ENCODE measurements at regions not wholly inside any gene's neighbourhood (a gene's known extent, or its start where the extent isn't known, plus 50 kb on each side); places are given as distances from the start of the nearest gene placed in this dataset.

DNA sequence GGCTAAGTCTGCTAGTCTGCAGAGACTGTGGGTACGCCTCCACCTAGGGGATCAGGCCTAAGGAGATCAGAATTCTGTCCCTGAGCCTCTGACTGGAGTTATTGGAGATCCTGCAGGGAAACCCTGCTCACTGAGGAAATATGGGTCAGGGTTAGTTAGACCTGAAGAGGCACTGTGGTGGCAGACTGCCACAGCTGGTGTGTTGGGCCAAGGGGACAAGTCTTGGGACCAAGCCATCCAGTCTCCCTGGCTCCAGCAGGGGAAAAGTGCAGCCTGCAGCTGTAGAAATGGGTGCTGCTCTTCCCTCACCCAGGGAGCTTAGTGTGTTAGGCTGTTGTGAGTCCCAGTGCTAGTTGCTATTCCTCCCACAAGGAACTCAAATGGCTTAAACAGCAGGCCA is 334.8 kb upstream of the LARGE1 start:
- Histone ChIP-seq H3K27ac (no peak overlapping the region), H2AFZ (no peak overlapping the region), H3K27me3 (replicated peaks; ENCODE audit: insufficient read depth) (no peaks in the 10 kb centered on the region), H3K36me3 (ENCODE audit: low read depth) (no peaks in the 10 kb centered on the region), H3K79me2 (ENCODE audit: insufficient read depth) (no peaks in the 10 kb centered on the region), H4K20me1 (ENCODE audit: insufficient read depth) (no peaks in the 10 kb centered on the region), H3K9ac (no peak overlapping the region), H3F3A (ENCODE audit: insufficient read depth) (no peaks in the 10 kb centered on the region), H3K9me3 (ENCODE audit: low read depth) (no peaks in the 10 kb centered on the region), H3K4me2 (ENCODE audit: unreplicated experiment) (no peak overlapping the region), H3K4me3 (no peak overlapping the region), H3K9me2 (ENCODE audit: insufficient read depth) (no peaks in the 10 kb centered on the region), H3K4me1 (ENCODE audit: insufficient read depth) (no peaks in the 10 kb centered on the region)
- in situ Hi-C loops (cut with MboI), result no loop called here
- DNase-seq, result no peak
- no peak for TF ChIP-seq EZH2phosphoT487 (IDR thresholded peaks at IDR 0.05; ENCODE audit: insufficient read depth, low read depth)
- no peak for TF ChIP-seq EZH2 (IDR thresholded peaks at IDR 0.05; ENCODE audit: insufficient read depth, poor library complexity, severe bottlenecking)
- 8 to 83% methylated on average over 1 of the region's 1 CpG for WGBS, 2 experiments (ENCODE audit: low coverage in 1 of 2, low lambda C conversion rate in 2 of 2, missing lambda C conversion rate in 2 of 2)

GRCh38 chr22:34278121-34278520 is 357.8 kb upstream of the LARGE1 start:
- H4K20me1 ChIP-seq (ENCODE audit: insufficient read depth), result no peaks in the 10 kb centered on the region
- H3K79me2 ChIP-seq (ENCODE audit: insufficient read depth), result no peaks in the 10 kb centered on the region
- H2AFZ ChIP-seq, result no peak overlapping the region
- no peak overlapping the region for H3K4me2 ChIP-seq (ENCODE audit: unreplicated experiment)
- no peak for DNase-seq
- no peaks in the 10 kb centered on the region for H3K4me1 ChIP-seq (ENCODE audit: insufficient read depth)
- no peaks in the 10 kb centered on the region for H3K27me3 ChIP-seq (replicated peaks; ENCODE audit: insufficient read depth)
- H3K4me3 ChIP-seq, result no peak overlapping the region
- WGBS, 2 experiments (ENCODE audit: low coverage in 1 of 2, low lambda C conversion rate in 2 of 2, missing lambda C conversion rate in 2 of 2), result 21 to 39% methylated on average over 1 of the region's 1 CpG
- TF ChIP-seq EZH2phosphoT487 (IDR thresholded peaks at IDR 0.05; ENCODE audit: insufficient read depth, low read depth) (no peak), EZH2 (IDR thresholded peaks at IDR 0.05; ENCODE audit: insufficient read depth, poor library complexity, severe bottlenecking) (no peak)
- no peaks in the 10 kb centered on the region for H3K9me2 ChIP-seq (ENCODE audit: insufficient read depth)
- no peaks in the 10 kb centered on the region for H3K36me3 ChIP-seq (ENCODE audit: low read depth)
- no peaks in the 10 kb centered on the region for H3F3A ChIP-seq (ENCODE audit: insufficient read depth)
- in situ Hi-C loops (cut with MboI), result no loop called here
- no peak overlapping the region for H3K27ac ChIP-seq
- no peaks in the 10 kb centered on the region for H3K9me3 ChIP-seq (ENCODE audit: low read depth)
- no peak overlapping the region for H3K9ac ChIP-seq

- Histone ChIP-seq H3K9me2 (ENCODE audit: insufficient read depth) (no peaks in the 10 kb centered on the region), H2AFZ (no peak overlapping the region), H3K4me2 (ENCODE audit: unreplicated experiment) (no peak overlapping the region), H3K9me3 (ENCODE audit: low read depth) (no peaks in the 10 kb centered on the region), H3K36me3 (ENCODE audit: low read depth) (no peaks in the 10 kb centered on the region), H3K27me3 (replicated peaks; ENCODE audit: insufficient read depth) (no peaks in the 10 kb centered on the region), H3K9ac (no peak overlapping the region), H3K27ac (no peak overlapping the region), H3K4me3 (no peak overlapping the region), H3K79me2 (ENCODE audit: insufficient read depth) (no peaks in the 10 kb centered on the region), H4K20me1 (ENCODE audit: insufficient read depth) (no peaks in the 10 kb centered on the region), H3F3A (ENCODE audit: insufficient read depth) (no peaks in the 10 kb centered on the region), H3K4me1 (ENCODE audit: insufficient read depth) (no peaks in the 10 kb centered on the region)
- 4 to 8% methylated on average over 3 of the region's 3 CpGs for WGBS, 2 experiments (ENCODE audit: low coverage in 1 of 2, low lambda C conversion rate in 2 of 2, missing lambda C conversion rate in 2 of 2)
- in situ Hi-C loops (cut with MboI), result no loop called here
- TF ChIP-seq EZH2 (IDR thresholded peaks at IDR 0.05; ENCODE audit: insufficient read depth, poor library complexity, severe bottlenecking) (no peak), EZH2phosphoT487 (IDR thresholded peaks at IDR 0.05; ENCODE audit: insufficient read depth, low read depth) (no peak)
- DNase-seq, result no peak
Observed at GRCh38 chr22:34281738-34282137, 361.5 kb upstream of the LARGE1 start.

DNA sequence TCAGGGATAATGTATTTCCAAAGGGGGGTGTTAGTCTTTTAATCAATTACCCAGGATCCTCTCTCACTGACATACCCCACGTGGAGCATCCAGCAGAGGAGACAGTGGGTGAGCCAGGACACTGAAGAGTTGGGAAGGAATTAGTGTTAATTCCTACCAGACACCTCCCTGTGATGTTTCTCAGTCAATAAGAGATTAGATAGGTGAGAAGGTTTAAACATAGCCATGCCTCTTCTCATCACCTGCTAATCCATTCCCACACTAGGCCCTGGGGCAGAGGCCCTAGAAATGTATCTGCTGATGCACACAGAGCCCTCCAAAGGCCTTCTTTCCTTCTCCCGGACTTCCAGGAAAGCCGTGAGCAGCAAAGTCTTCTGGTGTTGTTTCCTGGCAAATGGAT is 363.6 kb upstream of the LARGE1 start:
- in situ Hi-C loops (cut with MboI), result no loop called here
- Histone ChIP-seq H3F3A (ENCODE audit: insufficient read depth) (no peaks in the 10 kb centered on the region), H3K9me3 (ENCODE audit: low read depth) (no peaks in the 10 kb centered on the region), H4K20me1 (ENCODE audit: insufficient read depth) (no peaks in the 10 kb centered on the region), H3K27ac (no peak overlapping the region), H3K4me2 (ENCODE audit: unreplicated experiment) (no peak overlapping the region), H3K4me3 (no peak overlapping the region), H3K79me2 (ENCODE audit: insufficient read depth) (no peaks in the 10 kb centered on the region), H3K9ac (no peak overlapping the region), H3K4me1 (ENCODE audit: insufficient read depth) (no peaks in the 10 kb centered on the region), H3K27me3 (replicated peaks; ENCODE audit: insufficient read depth) (no peaks in the 10 kb centered on the region), H3K9me2 (ENCODE audit: insufficient read depth) (no peaks in the 10 kb centered on the region), H2AFZ (no peak overlapping the region), H3K36me3 (ENCODE audit: low read depth) (no peaks in the 10 kb centered on the region)
- 14 to 22% methylated on average over 3 of the region's 3 CpGs for WGBS, 2 experiments (ENCODE audit: low coverage in 1 of 2, low lambda C conversion rate in 2 of 2, missing lambda C conversion rate in 2 of 2)
- DNase-seq, result no peak
- no peak for TF ChIP-seq EZH2phosphoT487 (IDR thresholded peaks at IDR 0.05; ENCODE audit: insufficient read depth, low read depth)
- no peak for TF ChIP-seq EZH2 (IDR thresholded peaks at IDR 0.05; ENCODE audit: insufficient read depth, poor library complexity, severe bottlenecking)

DNA sequence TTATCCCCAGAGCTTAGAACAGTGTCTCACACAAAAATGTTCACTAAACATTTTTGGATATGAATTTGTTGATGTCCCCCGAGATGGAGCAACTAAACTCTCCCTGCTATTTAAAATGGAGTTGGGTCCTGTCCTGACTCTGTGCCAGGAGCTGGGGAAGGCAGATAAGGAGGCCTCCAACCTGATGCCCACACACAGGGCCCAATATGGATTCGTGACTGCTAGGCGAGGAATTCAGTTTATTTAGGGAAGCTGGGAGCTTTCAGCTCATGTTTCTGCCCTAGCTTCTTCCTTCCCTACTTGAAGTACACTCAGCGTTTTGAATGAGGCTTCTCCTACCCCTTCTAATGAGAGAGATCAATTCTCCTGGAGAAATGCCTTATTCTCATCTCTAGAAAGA is 373.0 kb upstream of the LARGE1 start:
- no peaks in the 10 kb centered on the region for H3K9me2 ChIP-seq (ENCODE audit: insufficient read depth)
- WGBS, 2 experiments (ENCODE audit: low coverage in 1 of 2, low lambda C conversion rate in 2 of 2, missing lambda C conversion rate in 2 of 2), result 4 to 7% methylated on average over 4 of the region's 4 CpGs
- H3K27ac ChIP-seq, result no peak overlapping the region
- DNase-seq, result no peak
- H3K9me3 ChIP-seq (ENCODE audit: low read depth), result no peaks in the 10 kb centered on the region
- H3K4me3 ChIP-seq, result no peak overlapping the region
- H3K36me3 ChIP-seq (ENCODE audit: low read depth), result no peaks in the 10 kb centered on the region
- H4K20me1 ChIP-seq (ENCODE audit: insufficient read depth), result no peaks in the 10 kb centered on the region
- TF ChIP-seq EZH2 (IDR thresholded peaks at IDR 0.05; ENCODE audit: insufficient read depth, poor library complexity, severe bottlenecking), result no peak
- TF ChIP-seq EZH2phosphoT487 (IDR thresholded peaks at IDR 0.05; ENCODE audit: insufficient read depth, low read depth), result no peak
- H3F3A ChIP-seq (ENCODE audit: insufficient read depth), result no peaks in the 10 kb centered on the region
- in situ Hi-C loops (cut with MboI), result no loop called here
- H3K4me2 ChIP-seq (ENCODE audit: unreplicated experiment), result no peak overlapping the region
- no peaks in the 10 kb centered on the region for H3K79me2 ChIP-seq (ENCODE audit: insufficient read depth)
- no peak overlapping the region for H3K9ac ChIP-seq
- H3K4me1 ChIP-seq (ENCODE audit: insufficient read depth), result no peaks in the 10 kb centered on the region
- no peak overlapping the region for H2AFZ ChIP-seq
- H3K27me3 ChIP-seq (replicated peaks; ENCODE audit: insufficient read depth), result no peaks in the 10 kb centered on the region

Measured in GM23248 (cell line).